Inflammatory macrophage (primary cell): ENCODE measurements at regions not wholly inside any gene's neighbourhood (a gene's known extent, or its start where the extent isn't known, plus 50 kb on each side); places are given as distances from the start of the nearest gene placed in this dataset.

ENCODE experiments used
- DNase-seq, 2 donors: peaks; one replicate each; pipeline ENCODE4 v3.0.0-alpha.2; 2020 to 2022

GRCh38 chr1:168782559-168783116 is 53.6 kb upstream of the DPT start:
- no peak for DNase-seq

- DNase-seq, result no peak
Observed at GRCh38 chr1:168783458-168784210, 54.6 kb upstream of the DPT start.

DNA sequence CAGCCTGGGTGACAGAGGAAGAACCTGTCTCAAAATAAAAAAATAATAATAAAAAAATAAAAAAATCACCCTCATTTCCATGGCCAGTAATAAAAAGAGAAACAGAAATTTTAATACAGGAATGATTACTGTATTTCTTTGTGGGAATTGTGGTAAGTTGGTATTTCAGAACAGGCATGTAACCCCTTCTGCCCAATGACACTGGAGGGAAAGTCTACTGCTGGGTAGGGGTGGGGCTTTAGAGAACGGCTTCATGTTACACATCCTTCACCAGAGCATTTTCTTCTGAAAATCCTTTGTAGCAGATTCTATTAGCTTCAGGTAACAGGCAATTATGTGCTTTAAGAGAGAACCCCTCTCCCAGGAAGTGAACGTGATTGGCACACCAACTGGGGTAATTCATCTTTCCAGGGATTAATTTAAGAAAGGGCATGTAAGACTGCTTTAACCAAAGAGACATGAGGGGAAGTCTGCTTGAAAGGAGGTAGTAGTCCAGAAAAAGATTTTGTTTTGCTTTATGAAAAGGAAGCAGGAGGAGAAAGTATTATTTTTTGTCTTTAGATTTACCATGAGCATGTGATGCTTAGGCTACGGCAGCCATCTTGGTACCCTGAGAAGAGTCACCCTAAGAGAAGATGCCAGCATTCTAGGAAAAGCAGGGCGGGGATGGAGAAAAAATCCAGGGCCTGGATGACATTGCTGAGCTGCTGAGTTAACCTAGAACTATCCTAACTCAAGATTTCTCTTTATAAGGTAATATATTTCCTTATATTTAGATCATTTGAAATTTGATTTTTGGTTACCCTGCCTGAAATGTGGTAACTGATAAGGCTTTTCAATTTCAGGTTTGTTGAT is 57.7 kb upstream of the DPT start:
- no peak for DNase-seq

GRCh38 chr1:168788258-168788657 is 59.3 kb upstream of the DPT start:
- DNase-seq, result no peak

GRCh38 chr1:168789501-168789900 is 60.5 kb upstream of the DPT start:
- no peak for DNase-seq

DNA sequence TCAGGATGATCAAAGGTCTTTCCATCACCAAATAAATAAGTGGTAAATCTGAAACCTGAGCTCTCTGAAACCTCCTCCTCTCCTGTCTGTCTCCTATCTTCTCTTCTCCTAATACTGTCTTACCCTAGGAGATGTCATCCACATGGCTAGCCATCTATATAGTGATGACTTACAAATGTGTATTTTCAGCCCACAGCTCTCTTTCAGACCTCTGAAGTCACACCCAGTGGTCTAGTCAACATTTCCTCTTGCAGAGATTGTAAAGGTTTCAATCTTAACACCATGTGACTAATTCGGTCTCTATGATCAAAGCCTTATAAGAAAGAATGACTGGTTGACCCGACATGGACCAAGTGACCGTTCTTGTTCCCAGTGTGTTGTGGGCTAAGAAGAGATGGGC is 63.1 kb upstream of the DPT start:
- DNase-seq, result no peak

DNA sequence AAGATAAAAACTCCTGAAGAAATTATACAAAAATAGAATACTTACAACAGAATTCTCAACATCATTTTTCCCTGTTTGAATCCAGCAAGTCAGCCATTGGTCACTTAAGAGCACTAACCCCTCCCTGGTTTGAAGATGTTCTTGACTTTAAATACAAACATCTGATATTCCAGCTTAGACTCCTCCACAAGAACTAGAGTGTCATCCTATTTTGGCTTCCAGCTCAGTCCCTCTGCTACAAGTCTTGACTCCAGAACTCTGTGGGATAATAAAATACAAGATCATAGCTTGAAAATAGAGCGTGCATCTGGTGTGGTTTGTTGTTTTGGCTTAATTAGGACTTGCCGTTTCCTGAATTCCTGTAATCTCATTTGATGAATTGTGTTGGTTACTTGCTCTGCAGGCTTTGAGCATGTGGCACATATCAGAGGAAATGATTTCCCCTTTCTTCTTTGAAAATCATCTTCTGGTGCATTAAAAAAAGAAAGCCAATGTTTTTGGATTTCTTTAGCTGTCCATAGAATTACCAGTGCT is 63.7 kb upstream of the DPT start:
- no peak for DNase-seq

- DNase-seq, result no peak
Observed at GRCh38 chr1:168794057-168794456, 65.1 kb upstream of the DPT start.

- no peak for DNase-seq
Observed at GRCh38 chr1:168795681-168796080, 66.7 kb upstream of the DPT start.

GRCh38 chr1:168799927-168800605 is 71.1 kb upstream of the DPT start:
- no peak for DNase-seq

DNA sequence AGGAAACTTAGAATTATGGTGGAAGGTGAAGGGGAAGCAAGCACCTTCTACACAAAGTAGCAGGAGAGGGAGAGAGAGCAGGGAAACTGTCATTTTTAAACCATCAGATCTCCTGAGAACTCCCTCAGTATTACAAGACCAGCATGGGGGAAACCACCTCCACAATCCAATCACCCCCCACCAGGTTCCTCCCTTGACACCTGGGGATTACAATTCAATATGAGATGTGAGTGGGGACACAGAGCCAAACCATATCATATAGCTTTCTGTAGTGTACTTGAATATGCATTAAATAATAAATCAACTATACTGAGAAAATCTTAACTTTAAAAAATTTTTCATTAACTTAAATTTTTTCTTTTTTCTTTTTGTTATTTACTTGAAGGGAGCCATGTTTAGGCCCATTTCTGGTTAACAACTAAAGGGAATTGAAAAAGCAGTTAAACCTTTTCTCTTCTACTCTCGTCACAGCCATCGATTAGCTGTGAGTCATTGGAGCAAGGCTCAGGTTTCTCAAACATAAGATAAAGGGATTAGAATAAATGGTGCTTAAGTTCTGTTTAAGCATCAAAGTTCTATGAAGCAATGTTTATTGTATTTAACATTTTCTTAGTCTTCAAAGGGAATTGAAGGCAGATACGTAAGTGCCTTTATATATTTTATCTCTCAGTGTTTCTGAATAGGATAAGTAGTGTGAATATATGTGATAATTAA is 72.2 kb upstream of the DPT start:
- no peak for DNase-seq

GRCh38 chr1:168803806-168804510 is 75.0 kb upstream of the DPT start:
- DNase-seq, result no peak

DNA sequence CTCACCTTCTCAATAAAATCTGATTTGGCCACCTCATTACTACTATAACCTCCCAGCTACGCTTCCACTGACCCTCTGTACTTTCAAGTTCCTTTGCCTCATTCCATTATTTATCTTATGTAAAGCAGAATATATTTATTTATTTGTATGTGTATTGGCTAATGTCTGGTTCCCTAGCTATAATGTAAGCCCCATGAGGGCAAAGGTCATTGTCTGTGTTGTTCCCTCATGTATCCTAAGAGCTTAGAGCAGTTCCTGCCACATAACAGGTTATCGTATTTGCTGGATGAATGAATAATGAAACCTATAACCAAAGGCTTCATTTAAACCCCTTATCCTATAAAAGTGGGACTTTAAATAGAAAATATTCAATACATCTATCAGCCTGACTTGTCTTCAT is 77.9 kb upstream of the DPT start:
- no peak for DNase-seq

GRCh38 chr1:168811176-168811575 is 82.2 kb upstream of the DPT start:
- DNase-seq, result no peak

GRCh38 chr1:168819668-168820067 is 90.7 kb upstream of the DPT start:
- DNase-seq, result no peak

DNA sequence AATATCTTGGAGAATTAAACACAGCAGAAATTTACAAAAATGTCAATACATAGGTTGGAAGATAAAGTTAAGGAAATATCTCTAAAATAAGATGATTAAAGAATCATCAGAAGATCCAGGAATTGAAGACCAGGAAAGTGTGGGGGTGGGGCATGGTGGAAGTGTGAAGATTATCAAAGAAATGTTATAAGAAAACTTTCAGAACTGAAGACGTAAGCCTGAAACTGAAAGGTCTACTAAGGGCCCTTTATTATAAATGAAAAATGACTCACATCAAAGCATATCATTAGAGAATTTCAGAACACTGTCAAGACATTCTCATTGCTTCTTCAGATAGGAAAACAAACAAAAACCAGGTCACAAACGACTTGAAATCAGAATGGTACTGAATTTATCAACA is 92.4 kb upstream of the DPT start:
- no peak for DNase-seq

DNA sequence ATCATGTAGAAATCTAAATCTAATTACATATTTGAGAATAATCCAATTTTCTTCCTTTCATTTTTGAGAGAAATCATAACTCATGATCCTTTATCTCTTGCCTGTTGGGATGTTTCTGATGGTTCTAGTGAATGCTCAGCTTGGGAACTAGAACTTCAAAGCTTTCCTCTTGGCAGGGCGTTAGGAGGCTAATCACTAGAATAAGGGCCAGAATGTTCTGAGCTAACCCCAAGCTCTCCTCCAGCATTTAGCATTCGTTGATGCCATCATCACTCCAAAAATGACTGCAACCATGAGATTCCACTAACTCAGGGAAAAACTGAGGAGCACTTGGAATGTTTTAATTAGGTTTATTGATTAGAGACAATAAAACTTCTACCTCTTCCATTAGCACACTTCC is 93.9 kb upstream of the DPT start:
- no peak for DNase-seq

- no peak for DNase-seq
Observed at GRCh38 chr1:168823988-168824387, 95.0 kb upstream of the DPT start.

- no peak for DNase-seq
Observed at GRCh38 chr1:168824418-168825065, 95.5 kb upstream of the DPT start.

DNA sequence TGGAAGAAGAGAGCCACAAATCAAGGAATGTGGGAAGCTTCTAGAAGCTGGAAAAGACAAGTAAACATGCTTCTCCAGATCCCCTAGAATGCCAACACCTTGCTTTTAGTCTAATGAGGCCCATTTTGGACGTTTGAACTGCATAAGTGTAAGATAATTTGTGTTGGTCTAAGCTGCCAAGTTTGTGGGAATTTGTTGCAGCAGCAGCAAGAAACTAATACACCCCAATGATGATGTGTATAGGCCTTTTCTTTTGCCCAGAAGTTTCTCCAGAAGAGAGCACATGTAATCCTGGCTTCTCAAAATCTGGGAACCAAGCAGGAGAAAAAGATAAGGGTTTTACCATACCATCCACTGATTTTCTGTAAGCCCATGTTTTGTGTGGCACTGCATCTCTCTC is 96.1 kb upstream of the DPT start:
- DNase-seq, result no peak

- DNase-seq, result no peak
Observed at GRCh38 chr1:168825820-168826219, 96.8 kb upstream of the DPT start.
